ENCODE measurements at regions not wholly inside any gene's neighbourhood (a gene's known extent, or its start where the extent isn't known, plus 50 kb on each side); places are given as distances from the start of the nearest gene placed in this dataset.

DNA sequence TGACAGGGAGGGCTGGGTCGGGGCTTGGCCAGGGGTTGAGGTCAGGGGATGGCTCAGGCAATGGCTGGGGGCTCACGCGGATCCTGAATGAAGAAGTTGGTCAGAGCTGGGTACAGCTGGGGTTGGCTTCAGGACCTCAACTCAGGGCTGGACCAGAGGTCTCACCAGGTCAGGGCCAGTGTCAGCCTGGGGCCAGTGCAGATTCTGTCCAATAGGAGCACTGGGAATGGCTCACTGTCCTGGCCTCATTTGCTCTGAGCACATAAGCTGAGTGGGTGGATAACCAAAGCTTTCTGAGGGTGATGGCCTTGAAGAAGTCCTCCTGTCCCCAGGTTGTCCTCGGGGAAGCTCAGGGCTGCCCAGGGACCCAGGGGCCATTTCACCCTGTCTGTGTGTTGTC is 54.9 kb upstream of the PCBD1 start:
- no peak for DNase-seq
- WGBS (ENCODE audit: insufficient coverage, low coverage, low lambda C conversion rate, missing lambda C conversion rate), result 67% methylated on average over 2 of the region's 4 CpGs
- no peak overlapping the region for H3K27ac ChIP-seq
- H3K9me3 ChIP-seq, result no peaks in the 10 kb centered on the region
- no peaks in the 10 kb centered on the region for H3K4me1 ChIP-seq
- intact Hi-C loops (cut with DNase I), result no loop called here
- ATAC-seq, result no peak
- H3K27me3 ChIP-seq, result no peaks in the 10 kb centered on the region
- TF ChIP-seq POLR2A (IDR thresholded peaks at IDR 0.05), result no peak
- TF ChIP-seq, protein P1, sequence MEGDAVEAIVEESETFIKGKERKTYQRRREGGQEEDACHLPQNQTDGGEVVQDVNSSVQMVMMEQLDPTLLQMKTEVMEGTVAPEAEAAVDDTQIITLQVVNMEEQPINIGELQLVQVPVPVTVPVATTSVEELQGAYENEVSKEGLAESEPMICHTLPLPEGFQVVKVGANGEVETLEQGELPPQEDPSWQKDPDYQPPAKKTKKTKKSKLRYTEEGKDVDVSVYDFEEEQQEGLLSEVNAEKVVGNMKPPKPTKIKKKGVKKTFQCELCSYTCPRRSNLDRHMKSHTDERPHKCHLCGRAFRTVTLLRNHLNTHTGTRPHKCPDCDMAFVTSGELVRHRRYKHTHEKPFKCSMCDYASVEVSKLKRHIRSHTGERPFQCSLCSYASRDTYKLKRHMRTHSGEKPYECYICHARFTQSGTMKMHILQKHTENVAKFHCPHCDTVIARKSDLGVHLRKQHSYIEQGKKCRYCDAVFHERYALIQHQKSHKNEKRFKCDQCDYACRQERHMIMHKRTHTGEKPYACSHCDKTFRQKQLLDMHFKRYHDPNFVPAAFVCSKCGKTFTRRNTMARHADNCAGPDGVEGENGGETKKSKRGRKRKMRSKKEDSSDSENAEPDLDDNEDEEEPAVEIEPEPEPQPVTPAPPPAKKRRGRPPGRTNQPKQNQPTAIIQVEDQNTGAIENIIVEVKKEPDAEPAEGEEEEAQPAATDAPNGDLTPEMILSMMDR (IDR thresholded peaks at IDR 0.05), result no peak
- no peaks in the 10 kb centered on the region for H3K36me3 ChIP-seq
- no peak overlapping the region for H3K4me3 ChIP-seq

DNA sequence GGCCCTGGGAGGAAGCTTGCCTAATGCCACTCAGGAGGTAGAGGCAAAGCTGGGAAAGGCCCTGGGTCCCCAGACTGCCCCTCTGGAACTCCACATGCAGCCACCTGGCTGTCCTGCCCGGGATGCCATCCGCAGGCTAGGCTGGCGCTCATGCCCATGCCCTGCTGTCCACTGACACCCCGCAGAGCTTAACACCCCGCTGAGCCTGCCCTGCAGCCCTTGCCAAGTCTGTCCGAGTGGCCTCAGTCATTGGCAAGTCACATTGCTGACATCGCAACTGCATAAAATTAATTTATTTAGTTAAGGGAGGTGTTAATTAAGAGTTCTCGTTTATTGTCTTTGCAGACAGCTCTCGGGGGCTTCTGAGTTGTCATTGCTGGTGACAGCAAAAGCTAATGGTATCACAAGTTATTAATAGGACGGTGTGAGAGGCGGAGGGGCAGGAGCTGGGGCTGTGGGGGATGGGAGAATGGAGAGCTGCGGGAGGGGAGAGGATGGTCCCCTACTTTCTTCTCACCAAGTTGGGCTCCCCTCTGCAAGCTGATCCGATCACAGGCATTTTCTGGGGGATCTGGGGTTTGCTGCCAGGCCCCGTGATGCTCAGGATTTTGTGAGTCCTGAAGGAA is 55.6 kb upstream of the PCBD1 start:
- intact Hi-C loops (cut with DNase I), result no loop called here
- no peaks in the 10 kb centered on the region for H3K27me3 ChIP-seq
- no peak for DNase-seq
- no peak overlapping the region for H3K4me3 ChIP-seq
- no peaks in the 10 kb centered on the region for H3K36me3 ChIP-seq
- ATAC-seq, result no peak
- TF ChIP-seq, protein P1 (IDR thresholded peaks at IDR 0.05), result no peak
- no peak for TF ChIP-seq POLR2A (IDR thresholded peaks at IDR 0.05)
- WGBS (ENCODE audit: insufficient coverage, low coverage, low lambda C conversion rate, missing lambda C conversion rate), result 71% methylated on average over 11 of the region's 14 CpGs
- no peaks in the 10 kb centered on the region for H3K9me3 ChIP-seq
- H3K4me1 ChIP-seq, result no peaks in the 10 kb centered on the region
- H3K27ac ChIP-seq, result no peak overlapping the region

DNA sequence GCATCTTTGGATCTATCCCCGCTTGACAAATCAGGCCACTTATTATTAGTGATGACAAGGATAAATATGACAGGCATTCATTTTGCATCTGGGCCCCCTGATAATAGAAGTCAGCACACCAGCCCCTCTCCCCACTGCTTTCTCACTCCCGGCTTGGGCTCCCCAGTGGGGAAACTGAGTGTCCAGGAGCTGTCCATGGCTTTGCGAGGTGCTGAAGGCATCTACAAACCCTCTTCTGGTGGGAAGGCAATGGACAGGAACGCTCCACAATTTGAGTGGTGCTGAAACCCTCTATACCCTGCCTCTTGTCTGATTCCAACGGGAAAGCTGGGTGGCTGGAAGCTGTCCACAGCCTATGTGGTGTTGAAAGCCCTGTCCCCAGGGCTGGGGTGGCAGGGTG is 61.7 kb upstream of the PCBD1 start:
- intact Hi-C loops (cut with DNase I), result no loop called here
- Histone ChIP-seq H3K36me3 (no peaks in the 10 kb centered on the region), H3K9me3 (no peaks in the 10 kb centered on the region), H3K4me3 (no peak overlapping the region), H3K27ac (no peak overlapping the region), H3K27me3 (no peaks in the 10 kb centered on the region), H3K4me1 (no peaks in the 10 kb centered on the region)
- TF ChIP-seq POLR2A (IDR thresholded peaks at IDR 0.05), result no peak
- TF ChIP-seq, protein P1 (IDR thresholded peaks at IDR 0.05), result no peak
- DNase-seq (peak in 1 of 3 donors; percentile 14), ATAC-seq (no peak)
- WGBS (ENCODE audit: insufficient coverage, low coverage, low lambda C conversion rate, missing lambda C conversion rate), result 88% methylated on average over 2 of the region's 5 CpGs

DNA sequence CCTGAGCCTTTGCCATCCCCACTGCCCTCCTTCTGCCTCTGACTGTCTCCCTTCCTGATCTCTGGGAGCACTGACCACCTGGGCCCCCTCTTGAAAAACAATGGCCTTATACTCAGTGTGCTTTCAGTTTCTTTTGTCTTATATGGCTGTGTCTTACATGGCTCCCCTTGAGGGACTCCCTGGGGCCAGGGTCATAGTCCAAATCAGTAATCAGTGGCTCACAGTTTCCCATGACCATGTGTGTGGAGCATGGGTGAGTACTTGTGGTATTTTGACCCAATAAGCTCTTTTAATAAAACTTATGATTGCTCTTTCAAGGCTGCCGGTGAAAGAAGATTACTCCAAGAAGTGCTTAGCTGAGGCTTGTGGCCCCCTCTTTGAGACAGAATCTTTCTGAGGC is 62.4 kb upstream of the PCBD1 start:
- DNase-seq (no peak), ATAC-seq (no peak)
- TF ChIP-seq POLR2A (IDR thresholded peaks at IDR 0.05), result no peak
- TF ChIP-seq, protein P1 (IDR thresholded peaks at IDR 0.05), result no peak
- no peaks in the 10 kb centered on the region for H3K36me3 ChIP-seq
- no peak overlapping the region for H3K4me3 ChIP-seq
- no peaks in the 10 kb centered on the region for H3K9me3 ChIP-seq
- intact Hi-C loops (cut with DNase I), result no loop called here
- no peaks in the 10 kb centered on the region for H3K4me1 ChIP-seq
- H3K27me3 ChIP-seq, result no peaks in the 10 kb centered on the region
- 100% methylated on average over 1 of the region's 1 CpG for WGBS (ENCODE audit: insufficient coverage, low coverage, low lambda C conversion rate, missing lambda C conversion rate)
- H3K27ac ChIP-seq, result no peak overlapping the region

DNA sequence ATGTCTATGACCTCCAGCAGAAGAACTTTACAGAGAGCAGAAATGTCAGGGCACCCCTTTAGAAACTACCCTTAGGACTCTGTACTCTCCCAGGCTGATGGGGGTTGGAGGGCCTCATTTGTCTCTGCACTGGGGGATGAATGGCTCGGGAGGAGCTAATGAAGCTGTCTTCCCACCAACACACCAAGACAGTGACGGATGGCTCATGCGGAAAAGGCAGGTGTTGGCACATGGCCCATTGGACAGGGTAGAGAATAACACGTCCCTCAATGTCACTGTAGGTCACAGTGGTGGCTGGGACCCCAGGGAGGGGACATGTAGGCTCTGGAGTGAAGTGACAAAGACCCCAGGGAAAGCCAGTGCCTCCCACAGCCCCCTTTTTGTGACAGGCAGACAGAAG is 64.0 kb upstream of the PCBD1 start:
- peak in 1 of 3 donors; percentile 27 for DNase-seq
- Histone ChIP-seq H3K4me1 (no peaks in the 10 kb centered on the region), H3K27me3 (no peaks in the 10 kb centered on the region), H3K9me3 (no peaks in the 10 kb centered on the region), H3K4me3 (no peak overlapping the region), H3K27ac (no peak overlapping the region), H3K36me3 (no peaks in the 10 kb centered on the region)
- TF ChIP-seq, protein P1 (IDR thresholded peaks at IDR 0.05), result no peak
- no peak for TF ChIP-seq POLR2A (IDR thresholded peaks at IDR 0.05)
- intact Hi-C loops (cut with DNase I), result no loop called here
- 77% methylated on average over 3 of the region's 4 CpGs for WGBS (ENCODE audit: insufficient coverage, low coverage, low lambda C conversion rate, missing lambda C conversion rate)
- ATAC-seq, result no peak

Measured in right lobe of liver (tissue), 6 donors.